Activated CD4-positive, CD25-positive, alpha-beta regulatory T cell treated with anti-CD3 and anti-CD28 coated beads, Interleukin-2, amount 50 U/mL, for 24 hours (primary cell): ENCODE measurements at regions not wholly inside any gene's neighbourhood (a gene's known extent, or its start where the extent isn't known, plus 50 kb on each side); places are given as distances from the start of the nearest gene placed in this dataset.

Source experiments
- ATAC-seq, 2 donors: fragments of 150-1000 bp; cut with Tn5 transposase; one replicate each; pipeline ENCODE4 v1.10.0; 2021; ENCODE audit warnings: mild to moderate bottlenecking in 1 of 2, moderate library complexity in 1 of 2

GRCh38 chr20:11861479-11861878, 56.2 kb upstream of the BTBD3 start:
- no peak for ATAC-seq

GRCh38 chr20:11867291-11867919, 50.3 kb upstream of the BTBD3 start:
- ATAC-seq: no peak
